ENCODE measurements at regions not wholly inside any gene's neighbourhood (a gene's known extent, or its start where the extent isn't known, plus 50 kb on each side); places are given as distances from the start of the nearest gene placed in this dataset.
"Not testable (repeated sequence)": the region's sequence is repeated elsewhere in the genome, so short reads cannot be mapped to it uniquely, and the experiment has no call there.

DNA sequence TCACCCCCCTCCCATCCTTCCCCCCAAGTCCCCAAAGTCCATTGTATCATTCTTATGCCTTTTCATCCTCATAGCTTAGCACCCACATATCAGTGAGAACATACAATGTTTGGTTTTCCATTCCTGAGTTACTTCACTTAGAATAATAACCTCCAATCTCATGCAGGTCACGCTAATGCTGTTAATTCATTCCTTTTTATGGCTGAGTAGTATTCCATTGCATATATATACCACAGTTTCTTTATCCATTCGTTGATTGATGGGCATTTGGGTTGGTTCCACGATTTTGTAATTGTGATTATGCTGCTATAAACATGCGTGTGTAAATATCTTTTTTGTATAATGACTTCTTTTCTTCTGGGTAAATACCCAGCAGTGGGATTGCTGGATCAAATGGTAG is 621.9 kb upstream of the NRP1 start:
- TF ChIP-seq, protein P1, sequence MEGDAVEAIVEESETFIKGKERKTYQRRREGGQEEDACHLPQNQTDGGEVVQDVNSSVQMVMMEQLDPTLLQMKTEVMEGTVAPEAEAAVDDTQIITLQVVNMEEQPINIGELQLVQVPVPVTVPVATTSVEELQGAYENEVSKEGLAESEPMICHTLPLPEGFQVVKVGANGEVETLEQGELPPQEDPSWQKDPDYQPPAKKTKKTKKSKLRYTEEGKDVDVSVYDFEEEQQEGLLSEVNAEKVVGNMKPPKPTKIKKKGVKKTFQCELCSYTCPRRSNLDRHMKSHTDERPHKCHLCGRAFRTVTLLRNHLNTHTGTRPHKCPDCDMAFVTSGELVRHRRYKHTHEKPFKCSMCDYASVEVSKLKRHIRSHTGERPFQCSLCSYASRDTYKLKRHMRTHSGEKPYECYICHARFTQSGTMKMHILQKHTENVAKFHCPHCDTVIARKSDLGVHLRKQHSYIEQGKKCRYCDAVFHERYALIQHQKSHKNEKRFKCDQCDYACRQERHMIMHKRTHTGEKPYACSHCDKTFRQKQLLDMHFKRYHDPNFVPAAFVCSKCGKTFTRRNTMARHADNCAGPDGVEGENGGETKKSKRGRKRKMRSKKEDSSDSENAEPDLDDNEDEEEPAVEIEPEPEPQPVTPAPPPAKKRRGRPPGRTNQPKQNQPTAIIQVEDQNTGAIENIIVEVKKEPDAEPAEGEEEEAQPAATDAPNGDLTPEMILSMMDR (conservative IDR thresholded peaks at IDR 0.05; ENCODE audit: low read length), result not testable (repeated sequence)
- not testable (repeated sequence) for TF ChIP-seq EZH2phosphoT487 (IDR thresholded peaks at IDR 0.05; ENCODE audit: borderline replicate concordance)
